Thyroid gland (tissue), 4 donors: ENCODE measurements at regions not wholly inside any gene's neighbourhood (a gene's known extent, or its start where the extent isn't known, plus 50 kb on each side); places are given as distances from the start of the nearest gene placed in this dataset.

Experiments used
- CTCF ChIP-seq, 6 experiments: fragments of 200-600 bp in 3 of 6; fragments of 450-650 bp in 3 of 6; sonication (generic) in 3 of 6; IDR thresholded peaks; one replicate each; pipeline ENCODE4 v1.5.1; 2016 to 2019; ENCODE audit warnings: antibody characterized with exemption in 6 of 6, mild to moderate bottlenecking in 2 of 6, inconsistent platforms in 1 of 6, moderate library complexity in 1 of 6
- POLR2A ChIP-seq, 2 donors: fragments of 450-650 bp; IDR thresholded peaks; one replicate each; pipeline ENCODE4 v1.6.1; 2017; ENCODE audit warnings: antibody characterized with exemption in 2 of 2, mild to moderate bottlenecking in 2 of 2, moderate library complexity in 1 of 2

- TF ChIP-seq CTCF (IDR thresholded peaks at IDR 0.05) (no peak), POLR2A (IDR thresholded peaks at IDR 0.05) (no peak)
Observed at GRCh38 chr2:153068915-153069314, 350.5 kb downstream of the ARL6IP6 start.
